ENCODE measurements at regions not wholly inside any gene's neighbourhood (a gene's known extent, or its start where the extent isn't known, plus 50 kb on each side); places are given as distances from the start of the nearest gene placed in this dataset.

GRCh38 chr7:113368256-113368655 lies 249.9 kb upstream of the SMIM30 start:
- TF ChIP-seq POLR2A (IDR thresholded peaks at IDR 0.05) (no peak), CTCF (IDR thresholded peaks at IDR 0.05) (no peak), POLR2AphosphoS5 (IDR thresholded peaks at IDR 0.05) (no peak)
